ENCODE measurements at regions not wholly inside any gene's neighbourhood (a gene's known extent, or its start where the extent isn't known, plus 50 kb on each side); places are given as distances from the start of the nearest gene placed in this dataset.

DNA sequence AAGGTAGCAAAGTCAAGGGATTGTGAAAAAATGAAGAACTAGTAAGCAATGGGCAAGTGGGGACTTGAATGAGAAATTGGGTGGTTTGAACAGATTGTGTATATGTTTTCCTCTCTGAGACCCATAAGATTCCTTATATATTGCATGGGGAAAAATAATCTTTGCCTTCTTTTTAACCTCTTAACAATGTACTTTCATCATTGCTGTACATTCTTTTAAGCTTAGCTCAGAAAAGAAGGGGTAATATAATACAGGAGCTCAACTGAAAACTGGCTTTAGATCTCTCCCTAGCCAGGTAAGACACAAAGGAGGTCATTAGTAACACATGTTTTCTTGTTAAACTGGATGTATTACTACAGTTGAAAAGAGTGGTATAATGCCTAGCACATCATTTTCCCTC is 287.2 kb downstream of the RNF144B start:
- DNase-seq (ENCODE audit: low read depth): no peak

DNA sequence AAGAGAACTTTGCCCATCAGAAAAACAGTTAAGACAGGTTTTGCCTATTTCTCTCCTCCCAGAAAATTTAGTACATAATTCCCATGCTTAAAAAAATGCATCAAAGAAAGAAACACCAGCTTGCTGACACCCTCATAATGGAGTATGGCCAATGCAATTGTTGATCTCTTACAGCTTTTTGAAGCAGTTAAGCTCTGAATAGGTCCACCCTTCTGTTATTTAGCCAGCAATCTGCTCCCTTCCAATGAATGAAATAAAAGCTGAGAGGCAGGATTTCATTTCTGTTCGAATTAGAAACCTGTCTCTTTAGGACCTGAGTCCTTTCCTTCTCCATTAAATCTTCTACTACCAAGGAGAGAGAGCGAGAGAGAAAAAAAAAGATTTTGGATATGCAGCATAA is 288.7 kb downstream of the RNF144B start:
- DNase-seq (ENCODE audit: low read depth): no peak

DNA sequence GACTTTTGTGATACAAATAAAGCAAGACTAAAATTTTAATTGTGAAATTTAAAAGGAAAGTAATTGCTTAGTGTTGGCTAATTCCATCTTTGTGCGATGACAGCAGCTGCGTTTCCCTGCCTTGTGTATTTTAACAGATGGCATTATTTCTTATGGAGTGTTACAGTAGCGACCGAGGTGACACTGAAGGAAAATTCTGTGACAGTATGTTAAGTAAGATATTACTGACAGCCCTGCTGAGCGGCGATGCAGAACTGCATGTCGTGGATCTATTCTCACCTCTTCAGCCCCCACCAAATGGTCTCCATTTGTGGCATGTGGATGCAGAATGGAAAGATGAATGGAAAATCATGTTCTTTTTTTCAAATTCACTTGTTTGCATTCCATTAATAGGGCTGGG is 289.4 kb downstream of the RNF144B start:
- no peak for DNase-seq (ENCODE audit: low read depth)

DNA sequence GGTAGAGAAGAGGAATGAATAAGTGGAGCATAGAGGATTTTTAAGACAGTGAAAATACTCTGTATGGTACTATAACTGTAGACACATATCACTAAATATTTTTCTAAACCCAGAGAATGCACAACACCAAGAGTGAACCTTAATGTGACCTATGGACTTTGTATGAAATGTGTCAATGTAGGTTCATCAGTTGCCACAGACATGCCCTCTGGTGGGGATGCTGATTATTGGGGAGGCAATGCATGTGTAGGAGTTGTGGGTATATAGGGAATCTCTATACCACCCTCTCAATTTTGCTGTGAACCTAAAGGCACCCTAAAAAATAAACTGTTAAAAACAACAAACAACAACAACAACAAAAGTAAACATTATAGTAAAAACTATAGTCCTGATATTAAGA is 293.7 kb downstream of the RNF144B start:
- no peak for DNase-seq (ENCODE audit: low read depth)

DNA sequence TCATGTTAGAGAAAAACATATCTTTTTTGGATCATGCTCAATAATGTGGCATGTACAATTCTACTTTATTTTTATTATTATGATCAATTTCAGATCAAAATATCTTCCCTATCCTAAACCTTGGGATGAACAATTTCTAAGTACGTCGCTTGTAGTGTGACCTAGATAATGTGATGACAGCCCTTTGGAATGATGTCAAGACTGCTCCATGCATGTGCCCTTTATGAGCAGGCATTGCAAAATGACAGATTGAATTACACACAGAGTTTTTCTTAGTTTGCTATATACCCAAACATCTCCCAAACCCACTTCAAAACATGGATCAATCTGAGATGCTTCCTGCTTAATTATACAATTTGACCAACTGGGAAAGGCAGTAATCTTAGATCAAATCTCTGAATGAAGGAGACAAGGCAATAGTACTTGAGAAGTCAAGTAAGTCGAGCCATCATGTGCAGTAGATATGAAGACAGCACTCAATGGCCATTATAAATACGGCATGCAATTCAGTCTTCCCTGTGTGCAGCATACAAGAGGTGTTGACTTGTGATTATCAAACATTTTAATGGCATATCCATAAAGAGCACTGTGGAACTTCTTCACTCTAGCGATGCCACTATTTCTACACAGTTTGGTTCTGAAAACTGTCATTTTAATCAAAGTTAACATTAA is 294.8 kb downstream of the RNF144B start:
- DNase-seq (ENCODE audit: low read depth): no peak

DNA sequence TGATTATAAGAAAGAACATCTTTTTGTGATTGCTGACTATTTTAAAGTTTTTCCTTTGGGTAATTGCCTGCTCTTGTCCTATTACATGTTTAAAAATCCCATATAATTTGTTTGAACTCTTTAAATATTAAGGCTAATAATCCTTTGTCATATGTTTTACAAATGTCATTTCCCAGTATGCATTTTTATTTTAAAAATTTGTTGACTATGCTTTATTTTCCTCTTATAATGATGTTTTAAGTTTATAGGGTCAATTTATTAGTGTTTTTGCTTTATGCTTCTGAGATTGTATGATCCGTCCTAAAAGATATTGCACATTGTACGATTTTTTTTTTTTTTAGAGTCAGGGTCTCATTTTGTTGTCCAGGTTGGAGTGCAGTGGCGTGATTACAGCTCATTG is 297.2 kb downstream of the RNF144B start:
- no peak for DNase-seq (ENCODE audit: low read depth)

DNA sequence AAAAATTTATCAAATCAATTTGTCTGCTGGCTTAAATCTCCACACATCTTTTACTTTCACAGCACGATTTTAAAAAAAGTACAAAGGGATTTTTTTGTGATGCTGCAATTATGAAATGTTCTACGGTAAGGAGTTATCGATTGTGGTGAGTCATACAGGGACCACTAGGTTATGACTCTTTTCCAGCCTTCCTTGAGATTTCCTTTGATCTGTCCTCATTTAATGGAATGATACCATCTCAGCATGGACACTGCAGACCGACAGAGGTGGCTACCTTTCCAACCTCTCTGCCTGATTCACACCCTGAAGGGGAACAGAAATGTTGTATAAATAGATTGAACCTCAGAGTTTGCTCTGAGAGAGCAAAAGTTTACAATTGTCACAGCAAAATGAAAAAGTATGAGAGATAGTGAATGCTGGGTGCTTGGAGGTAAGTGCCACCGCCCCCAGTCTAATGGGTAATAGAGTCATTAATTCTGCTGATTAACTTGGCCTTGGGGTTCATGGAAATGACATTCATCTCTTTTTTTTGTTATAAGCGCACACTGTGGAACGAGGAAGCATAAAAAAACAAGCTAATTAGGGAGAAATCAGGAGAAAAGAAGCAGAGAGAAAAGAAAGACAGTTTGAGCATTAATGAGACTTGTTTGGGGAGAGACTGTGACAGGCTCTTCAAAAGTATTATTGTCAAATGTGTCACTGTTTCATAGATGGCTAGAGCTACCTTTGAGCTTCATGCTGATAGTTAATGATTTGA is 306.0 kb downstream of the RNF144B start:
- no peak for DNase-seq (ENCODE audit: low read depth)

DNA sequence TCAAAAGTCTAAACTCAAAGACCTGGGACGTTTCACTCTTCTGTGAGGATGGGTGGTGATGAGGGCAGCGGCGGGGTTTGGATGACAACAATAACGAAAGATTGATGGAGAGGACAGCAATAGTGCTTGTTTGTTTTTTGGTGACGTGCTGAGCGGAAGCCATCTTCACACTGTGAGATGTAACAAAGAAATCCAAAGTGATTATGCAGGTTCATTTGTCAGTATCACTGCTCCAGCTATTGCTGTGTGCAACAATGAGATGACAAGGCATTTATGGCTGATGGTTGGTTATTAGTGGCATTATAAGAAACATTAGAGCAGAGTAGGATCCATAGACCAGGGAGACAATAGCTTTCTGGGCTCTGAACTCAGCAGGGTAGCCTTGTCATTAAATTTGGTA is 306.7 kb downstream of the RNF144B start:
- DNase-seq (ENCODE audit: low read depth): no peak

DNA sequence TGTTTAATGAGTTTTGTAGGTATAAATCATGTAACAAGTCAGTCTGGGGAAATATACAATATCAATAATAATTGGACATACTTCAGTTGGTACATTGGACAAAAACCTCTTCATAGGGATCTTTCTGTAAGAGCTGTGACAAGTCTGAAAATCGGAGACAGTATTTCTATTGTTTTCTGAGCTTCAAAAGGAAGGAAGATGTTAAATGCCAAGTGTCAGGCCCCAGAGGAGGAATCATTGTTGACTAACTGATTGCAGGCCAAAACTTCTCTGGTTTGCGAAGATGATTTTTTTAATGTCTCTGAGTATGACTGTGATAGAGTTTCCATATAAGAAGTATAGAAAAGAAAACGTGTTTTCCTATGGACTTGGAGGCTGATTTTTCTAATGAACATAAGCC is 316.4 kb downstream of the RNF144B start:
- DNase-seq (ENCODE audit: low read depth): no peak

DNA sequence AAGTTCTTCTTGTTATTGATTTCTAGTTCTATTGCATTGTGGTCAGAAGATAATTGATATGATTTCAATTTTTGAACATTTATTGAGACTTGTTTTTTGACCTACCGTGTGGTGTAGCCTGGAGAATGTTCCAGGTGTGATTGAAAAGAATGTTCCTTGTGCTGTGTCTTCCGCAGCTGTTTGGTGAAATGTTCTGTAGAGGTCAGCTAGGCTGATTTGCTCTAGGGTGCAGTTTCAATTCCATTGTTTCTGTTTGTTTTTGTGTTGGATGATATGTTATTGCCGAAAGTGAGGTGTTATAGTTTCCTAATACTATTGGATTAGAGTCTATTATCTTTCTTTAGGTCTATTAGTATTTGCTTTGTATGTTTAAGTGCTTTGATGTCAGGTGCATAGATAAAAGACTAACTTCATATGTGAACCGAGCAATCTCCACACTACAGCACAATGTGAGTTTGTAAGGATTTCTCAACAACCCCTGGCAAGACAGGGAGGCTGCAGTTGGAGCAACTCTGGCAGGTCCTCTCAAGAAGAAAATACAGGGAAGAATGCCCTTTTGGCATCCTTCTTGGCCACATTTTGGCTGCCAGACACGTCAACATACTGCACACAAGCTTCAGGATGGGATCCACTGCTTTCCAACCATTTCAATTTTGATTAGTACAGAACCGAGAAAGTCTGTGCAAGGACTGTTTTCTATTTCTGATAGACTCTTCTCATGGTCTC is 320.7 kb downstream of the RNF144B start:
- no peak for DNase-seq (ENCODE audit: low read depth)

DNA sequence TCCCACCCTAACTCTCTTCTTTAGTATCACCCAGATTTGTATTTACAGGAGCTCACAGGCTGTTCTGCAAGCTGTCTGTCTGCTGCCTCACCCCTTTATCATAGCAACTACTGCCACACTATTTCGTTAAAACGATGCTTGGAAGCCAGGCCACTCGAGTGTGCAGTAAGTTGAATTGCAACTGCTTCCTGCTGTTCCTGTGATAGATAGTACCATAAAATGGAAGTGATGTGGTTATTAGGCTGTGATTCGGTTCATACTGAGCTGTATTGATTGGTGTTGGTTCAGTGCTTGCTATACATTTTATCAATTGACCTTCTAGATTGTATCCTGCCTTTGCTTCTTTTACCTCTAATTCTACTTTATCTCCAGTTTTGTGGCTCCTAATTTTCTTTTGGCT is 325.4 kb downstream of the RNF144B start:
- no peak for DNase-seq (ENCODE audit: low read depth)

DNA sequence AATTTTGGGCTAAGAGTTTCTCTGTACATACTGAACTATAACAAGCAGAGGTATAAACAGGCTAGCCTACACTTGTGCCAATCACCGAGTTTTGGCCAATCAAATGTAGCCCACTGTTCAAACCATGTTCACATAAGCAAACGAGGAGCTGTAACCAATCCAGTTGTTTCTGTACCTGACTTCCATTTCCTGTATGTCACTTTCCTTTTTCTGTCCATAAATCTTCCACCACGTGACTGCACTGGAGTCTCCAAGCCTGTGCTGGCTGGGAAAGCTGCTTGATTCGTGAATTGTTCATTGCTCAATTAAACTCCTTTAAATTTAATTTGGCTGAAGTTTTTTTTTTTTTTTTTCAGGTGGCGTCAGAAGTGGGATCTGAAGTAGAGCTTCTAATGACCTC is 332.9 kb downstream of the RNF144B start:
- DNase-seq (ENCODE audit: low read depth): no peak

DNA sequence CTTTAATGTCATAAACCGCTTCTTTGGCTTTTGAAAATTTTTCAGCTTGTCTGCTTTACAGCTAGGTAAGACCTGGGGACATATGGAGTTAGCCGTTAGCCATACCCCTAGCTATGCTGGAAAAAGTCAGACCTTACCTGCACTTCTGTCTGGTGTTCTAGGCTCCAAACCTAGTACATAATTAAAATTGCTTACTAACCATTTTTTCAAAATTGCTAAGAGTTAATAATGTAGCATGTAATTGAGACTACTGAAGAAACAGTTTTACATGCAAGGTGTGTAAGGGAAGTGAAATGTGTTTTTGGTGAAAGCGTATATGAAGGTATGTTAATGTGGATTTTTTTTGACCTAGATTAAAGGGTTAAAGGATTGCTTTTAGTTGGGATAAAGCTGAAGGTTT is 336.9 kb downstream of the RNF144B start:
- no peak for DNase-seq (ENCODE audit: low read depth)

DNA sequence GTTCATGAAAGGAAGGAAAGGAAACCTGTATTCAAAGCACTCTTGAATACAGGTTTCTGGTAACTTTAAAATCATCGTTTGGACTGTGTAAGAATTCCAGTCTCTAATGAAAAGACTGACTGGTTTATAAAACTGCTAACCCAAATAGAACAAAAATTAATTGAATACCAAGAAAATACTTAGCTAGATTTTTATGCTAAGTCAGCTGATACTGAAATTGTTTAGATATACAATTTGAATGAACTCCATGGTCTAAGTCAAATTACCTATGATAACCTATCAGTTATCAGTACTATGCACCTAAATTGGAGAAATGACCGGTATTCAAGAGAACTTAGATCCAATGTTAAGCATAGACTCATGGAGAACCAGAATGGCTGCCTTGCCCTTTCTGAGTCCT is 338.3 kb downstream of the RNF144B start:
- DNase-seq (ENCODE audit: low read depth): no peak

DNA sequence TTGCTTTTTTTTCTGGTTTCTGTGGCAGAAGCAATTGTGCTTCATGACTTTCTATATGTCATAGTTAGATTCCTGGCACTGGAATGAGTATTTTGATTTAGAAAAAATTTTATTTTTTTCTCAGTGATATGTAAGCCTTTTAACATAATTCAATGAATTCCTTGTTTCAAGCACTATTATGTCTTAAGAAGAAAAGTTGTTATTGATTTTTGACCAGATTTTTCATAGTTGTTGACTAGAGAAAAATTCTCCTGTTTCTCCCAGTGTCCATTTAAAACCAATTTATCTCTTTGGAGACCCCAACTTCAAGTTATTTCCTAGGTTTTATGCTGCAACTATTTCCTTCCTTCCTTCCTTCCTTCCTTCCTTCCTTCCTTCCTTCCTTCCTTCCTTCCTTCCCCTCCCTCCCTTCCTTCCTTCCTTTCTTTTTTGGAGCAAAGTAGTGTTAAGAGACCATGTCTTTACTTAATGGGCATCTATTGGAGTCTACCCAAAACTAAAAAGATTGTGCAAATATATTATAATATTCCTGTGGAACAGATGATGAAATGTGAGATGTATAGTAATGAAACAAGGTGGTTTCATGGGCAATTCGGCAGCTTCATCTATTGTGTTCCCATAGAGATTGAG is 346.9 kb downstream of the RNF144B start:
- no peak for DNase-seq (ENCODE audit: low read depth)

DNA sequence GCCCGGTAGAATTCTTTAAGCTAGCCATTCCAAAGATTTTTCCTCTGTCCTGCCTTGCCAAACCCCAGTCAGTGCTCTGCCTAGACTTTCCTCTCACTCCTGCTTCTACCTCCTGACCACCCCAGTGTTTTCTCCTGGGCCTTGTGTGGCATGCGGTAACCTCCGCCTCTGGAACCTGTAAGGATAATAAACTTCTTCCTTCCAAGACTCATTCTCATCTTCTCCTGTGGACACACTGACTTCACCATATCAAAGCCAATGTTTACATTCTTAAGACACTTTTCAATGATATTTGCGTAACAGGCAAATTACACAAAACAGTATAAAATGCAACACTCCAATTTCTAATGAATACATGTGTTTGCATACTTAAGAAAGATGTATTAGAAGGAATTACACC is 354.6 kb downstream of the RNF144B start:
- DNase-seq (ENCODE audit: low read depth): no peak

DNA sequence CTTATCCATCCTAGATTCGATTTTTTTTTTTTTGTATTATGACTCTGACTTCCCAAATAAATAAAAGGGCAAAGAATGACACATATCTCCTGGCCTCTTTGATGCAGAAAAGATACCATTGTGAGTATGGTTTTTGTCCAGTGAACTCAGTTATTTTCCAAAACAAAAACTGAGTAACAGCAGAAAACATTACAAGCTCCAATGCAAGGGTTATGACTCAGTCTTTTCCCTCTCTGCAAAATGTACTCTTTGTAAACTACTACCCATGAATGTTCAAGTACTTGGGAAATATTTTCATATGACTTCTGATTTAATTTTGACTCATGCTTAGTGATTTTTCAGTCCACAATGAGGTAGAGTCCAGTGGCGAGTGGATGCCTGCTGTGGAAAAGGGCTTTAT is 355.3 kb downstream of the RNF144B start:
- DNase-seq (ENCODE audit: low read depth): no peak

DNA sequence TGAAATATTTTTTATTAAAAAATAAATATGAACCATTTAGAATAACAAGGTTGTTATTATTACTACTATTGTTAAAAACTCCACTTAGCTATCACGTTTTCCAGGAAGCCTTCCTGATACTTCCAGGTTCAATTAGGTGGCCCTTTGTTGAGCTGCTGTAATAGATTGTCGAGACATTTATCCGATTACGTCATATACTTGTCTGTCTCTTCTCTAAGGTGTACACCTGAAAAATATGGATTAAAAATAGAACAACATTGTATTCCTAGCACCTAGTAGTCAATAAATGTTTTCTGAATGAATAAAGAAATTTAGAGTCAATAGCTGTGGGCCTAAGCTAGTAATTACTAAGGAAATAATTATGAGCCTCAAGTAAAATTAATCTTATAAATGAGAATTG is 359.6 kb downstream of the RNF144B start:
- DNase-seq (ENCODE audit: low read depth): no peak

DNA sequence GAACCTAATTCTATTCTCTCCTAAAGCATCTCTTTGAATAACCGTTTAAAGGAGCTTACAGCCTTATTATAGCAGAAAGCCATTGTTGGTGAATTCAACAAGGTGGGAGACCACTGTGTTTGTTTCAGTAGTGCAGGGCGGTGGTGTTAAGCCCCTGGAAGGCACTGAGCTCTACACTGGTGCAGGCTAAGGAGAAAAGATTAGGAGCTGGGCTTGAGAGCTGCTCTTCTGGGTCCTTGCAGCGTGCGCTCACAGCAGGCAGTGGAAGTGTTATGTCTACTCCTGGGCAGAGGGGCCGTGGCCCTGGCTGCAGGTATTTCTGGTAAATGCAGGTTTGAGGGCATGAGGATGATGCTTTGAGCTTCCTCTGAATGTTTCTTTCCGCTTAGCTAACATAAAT is 361.2 kb downstream of the RNF144B start:
- no peak for DNase-seq (ENCODE audit: low read depth)

DNA sequence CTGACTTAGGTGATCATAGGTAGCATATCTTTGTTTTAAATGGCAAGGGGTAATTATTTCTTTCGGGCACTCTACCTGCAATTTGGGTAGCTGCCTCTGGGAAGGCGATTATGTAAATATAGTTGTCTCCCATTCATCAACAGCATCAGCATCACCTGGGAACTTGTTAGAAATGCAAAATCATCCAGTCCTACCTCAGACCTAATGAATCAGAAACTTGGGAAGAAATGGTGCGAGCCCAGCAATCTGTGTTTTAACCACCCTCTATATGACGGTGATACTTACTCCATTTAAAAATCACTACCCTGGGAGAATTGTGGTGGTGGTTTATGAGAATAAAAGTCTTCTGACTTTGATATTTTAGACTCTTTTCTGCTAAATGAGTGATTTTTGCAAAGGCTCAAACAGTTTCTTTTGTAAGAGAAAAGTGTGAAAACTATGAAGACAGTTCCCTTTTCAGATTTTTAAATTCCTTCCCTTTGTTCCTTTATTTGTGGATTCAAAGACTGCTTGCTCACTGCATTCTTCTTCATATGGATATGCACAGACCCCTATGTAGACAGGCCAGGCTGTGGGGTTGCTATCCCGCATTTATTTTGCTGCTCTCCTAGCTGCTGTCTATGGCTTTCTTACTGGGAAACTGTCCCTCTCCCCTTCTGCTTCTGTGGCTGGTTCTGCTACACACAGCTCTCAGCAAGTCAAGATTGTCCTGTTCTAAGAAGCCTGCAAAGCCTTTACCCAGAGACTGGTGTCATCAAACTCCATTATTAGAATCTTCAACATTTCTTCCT is 365.3 kb downstream of the RNF144B start:
- no peak for DNase-seq (ENCODE audit: low read depth)

DNA sequence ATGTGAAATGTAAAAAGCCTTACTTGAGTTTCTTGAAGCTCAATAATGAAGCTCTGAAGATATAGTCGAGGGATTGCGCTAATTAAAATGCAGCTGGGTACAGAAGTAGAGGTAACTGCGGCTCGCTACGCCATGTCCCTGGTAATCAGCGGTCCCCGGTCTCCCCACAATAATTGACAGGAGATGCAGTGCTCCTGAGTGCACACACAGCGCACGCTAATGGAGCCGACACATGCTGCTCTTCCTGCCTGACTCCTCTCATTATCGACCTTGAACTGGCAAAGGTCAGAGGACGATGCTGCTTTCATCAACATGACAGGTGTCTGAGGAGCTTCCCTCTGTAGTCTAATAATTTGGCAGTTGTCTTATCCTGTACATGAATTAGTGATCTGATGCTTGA is 365.9 kb downstream of the RNF144B start:
- no peak for DNase-seq (ENCODE audit: low read depth)

DNA sequence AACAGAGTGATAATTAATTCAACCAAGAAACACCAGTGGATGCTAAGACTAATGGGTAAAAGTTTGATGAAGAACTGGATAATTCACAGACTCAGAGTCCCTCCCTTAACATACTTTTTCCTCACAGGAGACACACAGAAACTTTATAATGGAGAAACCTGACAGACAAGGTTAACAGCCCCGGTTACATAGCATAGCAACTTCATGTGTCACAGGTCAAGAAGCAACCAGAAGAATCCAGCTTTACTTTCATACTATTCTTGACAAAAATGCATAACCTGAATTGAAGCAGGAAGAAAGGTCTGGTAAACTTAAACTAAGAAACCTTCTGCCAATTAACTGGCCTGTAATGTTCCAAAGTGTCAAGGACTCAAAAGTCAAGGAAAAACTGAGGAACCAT is 375.9 kb downstream of the RNF144B start:
- DNase-seq (ENCODE audit: low read depth): no peak
